H54 (cell line): ENCODE measurements at regions not wholly inside any gene's neighbourhood (a gene's known extent, or its start where the extent isn't known, plus 50 kb on each side); places are given as distances from the start of the nearest gene placed in this dataset.
A peak's percentile ranks its signal among the peaks of the same experiment; 100 is the strongest.
"Not testable (repeated sequence)": the region's sequence is repeated elsewhere in the genome, so short reads cannot be mapped to it uniquely, and the experiment has no call there.

ENCODE experiments used
- DNase-seq: peaks from one replicate; pipeline ENCODE4 v3.0.0; 2011; ENCODE audit warnings: low spot score, mixed read lengths; ENCODE audit not compliant: insufficient read length
- FAIRE-seq: peaks from 3 replicates; lab custom pipeline; 2011; peaks lifted over from hg19 to GRCh38; lab: Jason Lieb, UNC
- POLR2A ChIP-seq: IDR thresholded peaks from 2 replicates; pipeline ENCODE4 v1.6.1; 2011; ENCODE audit warnings: low read depth, mild to moderate bottlenecking, low read length

GRCh38 chr1:109857702-109858101, 52.9 kb upstream of the CSF1 start:
- FAIRE-seq: not testable (repeated sequence)

GRCh38 chr1:109855986-109856385, 54.7 kb upstream of the CSF1 start:
- not testable (repeated sequence) for FAIRE-seq, DNase-seq

More at GRCh38 chr1:109857702-109858101, 52.9 kb upstream of the CSF1 start:
- DNase-seq: not testable (repeated sequence)

- FAIRE-seq, DNase-seq: not testable (repeated sequence)
These were observed 56.7 kb upstream of the CSF1 start for GRCh38 chr1:109853972-109854371.

- peak; percentile 23 for FAIRE-seq
These were observed 58.2 kb upstream of the CSF1 start for GRCh38 chr1:109852221-109853015.

GRCh38 chr1:109850827-109851226, 59.8 kb upstream of the CSF1 start:
- no peak for TF ChIP-seq POLR2A
- no peak for DNase-seq
- FAIRE-seq: no peak

More at GRCh38 chr1:109852221-109853015, 58.2 kb upstream of the CSF1 start:
- DNase-seq: not testable (repeated sequence)

DNA sequence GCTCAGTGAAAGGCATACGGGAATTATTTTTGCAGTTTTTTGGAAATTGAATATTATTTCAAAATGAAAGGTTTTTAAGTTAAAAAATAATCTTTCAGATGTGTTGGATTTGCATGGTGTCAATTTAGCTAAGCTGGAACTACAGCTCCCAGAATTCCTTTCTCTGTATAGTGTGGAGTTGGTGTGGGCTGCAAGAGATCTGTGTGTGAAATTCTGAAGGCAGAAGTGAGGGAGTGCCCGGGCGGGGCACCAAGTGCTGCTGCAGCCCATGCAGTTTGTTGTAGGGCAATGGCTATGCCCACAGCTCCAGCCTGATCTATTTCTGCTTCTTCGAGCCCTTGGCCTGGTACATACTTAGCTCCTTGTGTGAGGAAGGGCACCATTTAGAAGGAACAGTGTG, 60.5 kb upstream of the CSF1 start:
- FAIRE-seq (no peak), DNase-seq (no peak)
- no peak for TF ChIP-seq POLR2A

GRCh38 chr1:109849655-109850054, 61.0 kb upstream of the CSF1 start:
- no peak for TF ChIP-seq POLR2A
- no peak for FAIRE-seq

GRCh38 chr1:109847251-109847650, 63.4 kb upstream of the CSF1 start:
- no peak for DNase-seq
- TF ChIP-seq POLR2A: no peak
- FAIRE-seq: no peak

More at GRCh38 chr1:109849655-109850054, 61.0 kb upstream of the CSF1 start:
- no peak for DNase-seq

- no peak for FAIRE-seq
- no peak for DNase-seq
- TF ChIP-seq POLR2A: no peak
These were observed 63.8 kb upstream of the CSF1 start for GRCh38 chr1:109846846-109847245.

DNA sequence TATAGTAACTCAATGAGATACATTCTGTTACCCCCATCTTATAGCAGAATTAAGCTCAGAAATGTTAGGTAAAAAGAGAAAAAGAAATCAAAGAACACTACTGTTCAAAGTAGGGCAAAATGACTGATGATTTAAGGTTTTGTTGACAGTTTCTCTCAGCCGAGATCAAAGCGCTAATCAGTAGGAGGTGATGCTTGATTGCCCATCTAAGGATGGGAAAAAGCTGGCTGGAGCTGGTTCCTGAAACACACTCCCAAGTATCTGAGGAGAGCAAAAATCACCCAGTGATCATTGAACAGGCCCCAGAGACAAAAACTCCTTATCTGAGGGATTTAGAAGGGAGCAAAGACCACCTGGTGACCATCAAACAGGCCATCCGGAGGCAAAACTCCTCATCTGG, 64.5 kb upstream of the CSF1 start:
- DNase-seq: no peak
- FAIRE-seq: no peak
- no peak for TF ChIP-seq POLR2A

DNA sequence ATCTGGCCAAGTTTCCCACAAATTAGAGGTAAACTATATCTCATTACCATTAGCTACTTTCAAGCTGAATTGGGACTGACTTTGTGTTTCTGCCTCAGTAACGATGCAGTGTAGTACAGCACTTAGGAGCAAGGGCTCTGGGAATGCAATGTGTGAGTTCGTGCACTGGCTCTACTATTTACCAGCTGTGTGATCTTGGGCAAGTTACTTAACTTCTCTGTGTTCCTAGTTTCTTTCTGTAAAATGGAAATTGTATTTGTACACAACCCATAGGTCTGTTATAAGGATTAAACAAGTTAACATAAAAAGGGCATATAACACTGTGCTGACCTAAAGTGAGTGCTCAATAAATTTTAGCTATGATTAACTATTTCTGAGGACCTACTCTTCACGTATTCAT, 65.0 kb upstream of the CSF1 start:
- no peak for FAIRE-seq
- no peak for TF ChIP-seq POLR2A
- no peak for DNase-seq

DNA sequence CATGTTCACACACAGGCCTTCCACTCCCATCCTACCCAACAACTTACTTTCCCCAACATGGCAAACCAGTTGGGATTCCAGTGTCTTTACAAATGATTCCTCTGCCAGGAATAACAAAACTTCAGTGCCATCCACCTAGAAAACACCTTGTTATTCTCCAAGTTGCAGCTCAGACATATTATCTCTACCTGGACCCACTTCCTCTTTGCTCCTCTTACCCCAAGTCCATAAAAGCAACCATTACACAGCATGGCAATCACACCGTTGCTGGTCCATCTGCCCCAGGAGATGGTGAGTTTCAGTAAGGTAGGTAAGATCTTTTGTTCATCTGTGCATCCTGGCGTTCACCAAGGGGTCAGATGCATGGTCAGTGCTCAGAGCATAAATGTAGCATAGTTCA, 66.0 kb upstream of the CSF1 start:
- FAIRE-seq (no peak), DNase-seq (no peak)
- no peak for TF ChIP-seq POLR2A

DNA sequence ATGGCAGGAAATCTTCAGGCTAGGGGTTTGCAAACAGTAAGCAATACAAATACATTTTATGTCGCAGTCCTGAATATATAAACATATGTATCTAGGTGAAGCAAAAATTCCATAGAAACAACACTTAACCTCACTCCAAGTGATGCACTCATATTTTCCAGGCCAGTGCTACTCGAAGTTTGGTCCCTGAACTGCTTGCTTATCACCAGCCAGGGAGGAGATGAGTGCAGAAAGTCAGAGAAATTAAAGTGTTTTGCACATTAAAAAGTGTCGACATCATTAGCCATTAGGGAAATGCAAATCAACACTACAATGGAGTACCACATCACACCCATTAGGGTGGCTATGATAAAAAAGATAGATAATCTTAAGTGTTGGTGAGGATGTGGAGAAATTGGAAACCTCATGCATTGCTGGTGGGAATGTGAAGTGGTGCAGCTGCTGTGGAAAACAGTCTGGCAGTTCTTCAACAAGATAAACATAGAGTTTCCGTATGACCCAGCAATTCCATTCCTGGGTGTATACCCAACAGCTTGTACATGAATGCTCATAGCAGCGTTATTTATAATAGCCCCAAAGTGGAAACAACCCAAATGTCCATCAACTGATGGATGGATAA, 70.5 kb upstream of the CSF1 start:
- TF ChIP-seq POLR2A: no peak
- DNase-seq: no peak
- FAIRE-seq: peak; percentile 11

GRCh38 chr1:109839276-109839675, 71.4 kb upstream of the CSF1 start:
- not testable (repeated sequence) for FAIRE-seq, DNase-seq

DNA sequence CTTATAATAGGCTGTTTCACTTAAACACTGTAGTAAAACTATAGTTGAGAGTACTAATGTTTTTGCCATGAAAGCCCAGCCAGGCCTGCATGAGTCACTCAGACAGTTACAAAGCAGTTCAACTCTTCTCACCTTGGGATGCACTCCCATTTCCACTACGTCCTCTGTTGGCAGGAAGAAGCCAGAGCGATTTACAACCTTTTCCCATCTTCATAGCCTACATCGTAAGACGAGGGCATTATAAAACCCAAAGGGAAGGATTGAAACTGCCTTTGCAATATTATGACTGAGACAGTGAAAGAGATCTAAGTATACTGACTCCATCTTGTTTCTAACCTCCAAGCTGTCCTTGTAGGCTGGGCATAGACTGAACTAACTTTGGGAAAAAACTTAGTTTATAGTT, 71.8 kb upstream of the CSF1 start:
- no peak for TF ChIP-seq POLR2A
- DNase-seq (no peak), FAIRE-seq (peak; percentile 99)
